SU-DHL-6 (cell line): ENCODE measurements at regions not wholly inside any gene's neighbourhood (a gene's known extent, or its start where the extent isn't known, plus 50 kb on each side); places are given as distances from the start of the nearest gene placed in this dataset.

Experiments
- EZH2phosphoT487 ChIP-seq: fragments of 200-600 bp; sonication (generic), shearing (Covaris generic); conservative IDR thresholded peaks from 2 replicates; pipeline ENCODE4 v1.6.1; 2018; ENCODE audit warnings: mild to moderate bottlenecking, antibody characterized with exemption, low read length, moderate library complexity, mixed read lengths
- TF ChIP-seq, protein P1 (sequence below): fragments of 200-600 bp; sonication (generic); IDR thresholded peaks from one replicate; pipeline ENCODE4 v1.5.1; 2017; ENCODE audit warnings: antibody characterized with exemption, mild to moderate bottlenecking, low read length, moderate library complexity; ENCODE audit not compliant: insufficient read depth, poor library complexity, severe bottlenecking

DNA sequence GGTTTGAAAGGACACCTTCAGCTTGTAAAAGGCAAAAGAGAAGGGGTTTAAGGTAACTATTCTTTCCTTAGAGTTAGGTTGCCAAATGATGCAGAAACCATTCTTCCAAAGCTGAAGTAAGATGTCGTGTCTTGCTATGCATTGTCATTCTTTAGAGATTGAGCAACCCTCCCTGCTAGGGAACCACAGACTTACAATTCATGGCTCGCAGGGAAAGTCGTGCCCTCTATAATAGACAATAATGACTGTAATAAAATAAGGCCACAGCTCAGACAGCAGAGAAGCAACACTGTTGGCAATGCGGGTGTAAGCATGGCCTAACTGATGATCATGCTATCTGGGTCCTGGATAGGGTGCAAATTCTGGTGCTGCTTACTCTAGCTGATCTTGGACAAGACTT, 129.6 kb upstream of the CDH13 start:
- TF ChIP-seq, protein P1, sequence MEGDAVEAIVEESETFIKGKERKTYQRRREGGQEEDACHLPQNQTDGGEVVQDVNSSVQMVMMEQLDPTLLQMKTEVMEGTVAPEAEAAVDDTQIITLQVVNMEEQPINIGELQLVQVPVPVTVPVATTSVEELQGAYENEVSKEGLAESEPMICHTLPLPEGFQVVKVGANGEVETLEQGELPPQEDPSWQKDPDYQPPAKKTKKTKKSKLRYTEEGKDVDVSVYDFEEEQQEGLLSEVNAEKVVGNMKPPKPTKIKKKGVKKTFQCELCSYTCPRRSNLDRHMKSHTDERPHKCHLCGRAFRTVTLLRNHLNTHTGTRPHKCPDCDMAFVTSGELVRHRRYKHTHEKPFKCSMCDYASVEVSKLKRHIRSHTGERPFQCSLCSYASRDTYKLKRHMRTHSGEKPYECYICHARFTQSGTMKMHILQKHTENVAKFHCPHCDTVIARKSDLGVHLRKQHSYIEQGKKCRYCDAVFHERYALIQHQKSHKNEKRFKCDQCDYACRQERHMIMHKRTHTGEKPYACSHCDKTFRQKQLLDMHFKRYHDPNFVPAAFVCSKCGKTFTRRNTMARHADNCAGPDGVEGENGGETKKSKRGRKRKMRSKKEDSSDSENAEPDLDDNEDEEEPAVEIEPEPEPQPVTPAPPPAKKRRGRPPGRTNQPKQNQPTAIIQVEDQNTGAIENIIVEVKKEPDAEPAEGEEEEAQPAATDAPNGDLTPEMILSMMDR, result no peak
- TF ChIP-seq EZH2phosphoT487, result no peak
